HL-60 (cell line): ENCODE measurements at regions not wholly inside any gene's neighbourhood (a gene's known extent, or its start where the extent isn't known, plus 50 kb on each side); places are given as distances from the start of the nearest gene placed in this dataset.
A peak's percentile ranks its signal among the peaks of the same experiment; 100 is the strongest.

ENCODE experiments used
- DNase-seq, 2 experiments: peaks; one replicate each; pipeline ENCODE4 v3.0.0-alpha.2; 2010 to 2020; ENCODE audit warnings: low read depth in 1 of 2, low spot score in 1 of 2
- H3K27ac ChIP-seq: fragments of 250-450 bp; sonication (Bioruptor Pico); replicated peaks from 2 replicates; pipeline ENCODE4 v1.5.1; 2020; ENCODE audit warnings: mild to moderate bottlenecking, moderate library complexity
- H3K27me3 ChIP-seq: fragments of 250-450 bp; sonication (Bioruptor Pico); 2 replicates; pipeline ENCODE4 v1.5.1; 2021; ENCODE audit warnings: mild to moderate bottlenecking, moderate library complexity; ENCODE audit not compliant: insufficient read depth, poor library complexity, severe bottlenecking
- H3K4me3 ChIP-seq: replicated peaks from 2 replicates; pipeline ENCODE4 v1.5.1; 2011; ENCODE audit warnings: mild to moderate bottlenecking, control low read depth, low read length; ENCODE audit not compliant: insufficient read depth
- CTCF ChIP-seq: IDR thresholded peaks from one replicate; pipeline ENCODE4 v1.5.1; 2011; ENCODE audit warnings: low read length, control low read depth, inconsistent platforms; ENCODE audit not compliant: insufficient read depth
- GABPA ChIP-seq: IDR thresholded peaks from 2 replicates; pipeline ENCODE4 v1.6.1; 2012; ENCODE audit warnings: low read depth
- POLR2AphosphoS5 ChIP-seq: IDR thresholded peaks from 2 replicates; pipeline ENCODE4 v1.6.1; 2012; ENCODE audit warnings: low read depth
- REST ChIP-seq: IDR thresholded peaks from 2 replicates; pipeline ENCODE4 v1.6.1; 2012; ENCODE audit warnings: low read depth; ENCODE audit not compliant: insufficient replicate concordance
- SPI1 ChIP-seq: IDR thresholded peaks from 2 replicates; pipeline ENCODE4 v1.6.1; 2012; ENCODE audit warnings: low read depth, mild to moderate bottlenecking, borderline replicate concordance

- no peak overlapping the region for H3K4me3 ChIP-seq
- H3K27ac ChIP-seq = no peak overlapping the region
- H3K27me3 ChIP-seq = peaks cover 12% of the 10 kb centered on the region
- DNase-seq = no peak
- TF ChIP-seq POLR2AphosphoS5 (no peak), REST (no peak), SPI1 (no peak), GABPA (no peak), CTCF (no peak)
Measured at GRCh38 chr12:4828176-4828575, 81.5 kb upstream of the KCNA1 start.

- peaks cover 12% of the 10 kb centered on the region for H3K27me3 ChIP-seq
- no peak overlapping the region for H3K27ac ChIP-seq
Measured at GRCh38 chr12:4829161-4829792, 80.4 kb upstream of the KCNA1 start.

GRCh38 chr12:4829793-4830162 is 79.9 kb upstream of the KCNA1 start:
- no peak for TF ChIP-seq GABPA
- no peak for TF ChIP-seq CTCF
- TF ChIP-seq REST = no peak
- TF ChIP-seq POLR2AphosphoS5 = no peak
- no peak for TF ChIP-seq SPI1
- DNase-seq = peak in 1 of 2 experiments; percentile 4
- Histone ChIP-seq H3K4me3 (no peak overlapping the region), H3K27ac (no peak overlapping the region), H3K27me3 (peaks cover 12% of the 10 kb centered on the region)

More at GRCh38 chr12:4829161-4829792, 80.4 kb upstream of the KCNA1 start:
- H3K4me3 ChIP-seq = no peak overlapping the region
- TF ChIP-seq SPI1 = peak; percentile 24
- no peak for TF ChIP-seq CTCF
- DNase-seq = no peak
